ENCODE measurements at regions not wholly inside any gene's neighbourhood (a gene's known extent, or its start where the extent isn't known, plus 50 kb on each side); places are given as distances from the start of the nearest gene placed in this dataset.
"Not testable (repeated sequence)": the region's sequence is repeated elsewhere in the genome, so short reads cannot be mapped to it uniquely, and the experiment has no call there.

- Histone ChIP-seq H3K4me3 (ENCODE audit: low read depth in 1 of 5, low read length in 5 of 5) (no peak overlapping the region), H3K9me3 (ENCODE audit: control insufficient read depth in 5 of 5, low read length in 5 of 5) (no peaks in the 10 kb centered on the region), H3K36me3 (ENCODE audit: control insufficient read depth in 5 of 5, insufficient read depth in 5 of 5, low read length in 5 of 5) (no peaks in the 10 kb centered on the region), H3K9ac (ENCODE audit: low read length in 5 of 5) (no peak overlapping the region), H3K27ac (ENCODE audit: low read depth, low read length) (no peak overlapping the region), H3K4me1 (ENCODE audit: control insufficient read depth in 5 of 5, insufficient read depth in 5 of 5, low read length in 5 of 5) (no peaks in the 10 kb centered on the region), H3K27me3 (ENCODE audit: control insufficient read depth in 5 of 5, insufficient read depth in 4 of 5, low read length in 5 of 5) (no peaks in the 10 kb centered on the region)
Measured at GRCh38 chr7:153188630-153189029, 429.1 kb downstream of the ACTR3B start.

- Histone ChIP-seq H3K4me1 (ENCODE audit: control insufficient read depth in 5 of 5, insufficient read depth in 5 of 5, low read length in 5 of 5) (no peaks in the 10 kb centered on the region), H3K9me3 (ENCODE audit: control insufficient read depth in 5 of 5, low read length in 5 of 5) (no peaks in the 10 kb centered on the region), H3K9ac (ENCODE audit: low read length in 5 of 5) (no peak overlapping the region)
Measured at GRCh38 chr7:153190452-153190851, 430.9 kb downstream of the ACTR3B start.

GRCh38 chr7:153190986-153191385 is 431.4 kb downstream of the ACTR3B start:
- H3K36me3 ChIP-seq (ENCODE audit: control insufficient read depth in 5 of 5, insufficient read depth in 5 of 5, low read length in 5 of 5): no peaks in the 10 kb centered on the region
- H3K27ac ChIP-seq (ENCODE audit: low read depth, low read length): no peak overlapping the region
- H3K9me3 ChIP-seq (ENCODE audit: control insufficient read depth in 5 of 5, low read length in 5 of 5): no peaks in the 10 kb centered on the region
- H3K4me1 ChIP-seq (ENCODE audit: control insufficient read depth in 5 of 5, insufficient read depth in 5 of 5, low read length in 5 of 5): no peaks in the 10 kb centered on the region
- no peaks in the 10 kb centered on the region for H3K27me3 ChIP-seq (ENCODE audit: control insufficient read depth in 5 of 5, insufficient read depth in 4 of 5, low read length in 5 of 5)
- H3K9ac ChIP-seq (ENCODE audit: low read length in 5 of 5): no peak overlapping the region
- H3K4me3 ChIP-seq (ENCODE audit: low read depth in 1 of 5, low read length in 5 of 5): no peak overlapping the region

More at GRCh38 chr7:153190452-153190851, 430.9 kb downstream of the ACTR3B start:
- no peaks in the 10 kb centered on the region for H3K27me3 ChIP-seq (ENCODE audit: control insufficient read depth in 5 of 5, insufficient read depth in 4 of 5, low read length in 5 of 5)
- H3K4me3 ChIP-seq (ENCODE audit: low read depth in 1 of 5, low read length in 5 of 5): no peak overlapping the region
- H3K36me3 ChIP-seq (ENCODE audit: control insufficient read depth in 5 of 5, insufficient read depth in 5 of 5, low read length in 5 of 5): no peaks in the 10 kb centered on the region
- H3K27ac ChIP-seq (ENCODE audit: low read depth, low read length): no peak overlapping the region

GRCh38 chr7:153193144-153193595 is 433.6 kb downstream of the ACTR3B start:
- Histone ChIP-seq H3K9ac (ENCODE audit: low read length in 5 of 5) (no peak overlapping the region), H3K9me3 (ENCODE audit: control insufficient read depth in 5 of 5, low read length in 5 of 5) (no peaks in the 10 kb centered on the region), H3K27me3 (ENCODE audit: control insufficient read depth in 5 of 5, insufficient read depth in 4 of 5, low read length in 5 of 5) (no peaks in the 10 kb centered on the region), H3K4me1 (ENCODE audit: control insufficient read depth in 5 of 5, insufficient read depth in 5 of 5, low read length in 5 of 5) (no peaks in the 10 kb centered on the region), H3K4me3 (ENCODE audit: low read depth in 1 of 5, low read length in 5 of 5) (peak overlapping the region in 1 of 5 donors; percentile 14), H3K27ac (ENCODE audit: low read depth, low read length) (no peak overlapping the region), H3K36me3 (ENCODE audit: control insufficient read depth in 5 of 5, insufficient read depth in 5 of 5, low read length in 5 of 5) (no peaks in the 10 kb centered on the region)

GRCh38 chr7:153217032-153217431 is 457.5 kb downstream of the ACTR3B start:
- no peaks in the 10 kb centered on the region for H3K27me3 ChIP-seq (ENCODE audit: control insufficient read depth in 5 of 5, insufficient read depth in 4 of 5, low read length in 5 of 5)
- no peaks in the 10 kb centered on the region for H3K4me1 ChIP-seq (ENCODE audit: control insufficient read depth in 5 of 5, insufficient read depth in 5 of 5, low read length in 5 of 5)
- H3K36me3 ChIP-seq (ENCODE audit: control insufficient read depth in 5 of 5, insufficient read depth in 5 of 5, low read length in 5 of 5): no peaks in the 10 kb centered on the region
- peaks cover 0 to 20% (median 9%) of the 10 kb centered on the region in 5 donors for H3K9me3 ChIP-seq (ENCODE audit: control insufficient read depth in 5 of 5, low read length in 5 of 5)
- H3K27ac ChIP-seq (ENCODE audit: low read depth, low read length): no peak overlapping the region
- H3K4me3 ChIP-seq (ENCODE audit: low read depth in 1 of 5, low read length in 5 of 5): no peak overlapping the region
- H3K9ac ChIP-seq (ENCODE audit: low read length in 5 of 5): no peak overlapping the region

- Histone ChIP-seq H3K27me3 (ENCODE audit: control insufficient read depth in 5 of 5, insufficient read depth in 4 of 5, low read length in 5 of 5) (no peaks in the 10 kb centered on the region), H3K27ac (ENCODE audit: low read depth, low read length) (no peak overlapping the region), H3K36me3 (ENCODE audit: control insufficient read depth in 5 of 5, insufficient read depth in 5 of 5, low read length in 5 of 5) (no peaks in the 10 kb centered on the region), H3K4me1 (ENCODE audit: control insufficient read depth in 5 of 5, insufficient read depth in 5 of 5, low read length in 5 of 5) (no peaks in the 10 kb centered on the region), H3K4me3 (ENCODE audit: low read depth in 1 of 5, low read length in 5 of 5) (no peak overlapping the region), H3K9me3 (ENCODE audit: control insufficient read depth in 5 of 5, low read length in 5 of 5) (peaks cover 0 to 25% (median 14%) of the 10 kb centered on the region in 5 donors), H3K9ac (ENCODE audit: low read length in 5 of 5) (no peak overlapping the region)
Measured at GRCh38 chr7:153224890-153225289, 465.3 kb downstream of the ACTR3B start.

- H3K27ac ChIP-seq (ENCODE audit: low read depth, low read length); H3K27me3 ChIP-seq (ENCODE audit: control insufficient read depth in 5 of 5, insufficient read depth in 4 of 5, low read length in 5 of 5); H3K4me1 ChIP-seq (ENCODE audit: control insufficient read depth in 5 of 5, insufficient read depth in 5 of 5, low read length in 5 of 5); H3K9me3 ChIP-seq (ENCODE audit: control insufficient read depth in 5 of 5, low read length in 5 of 5); H3K36me3 ChIP-seq (ENCODE audit: control insufficient read depth in 5 of 5, insufficient read depth in 5 of 5, low read length in 5 of 5); H3K4me3 ChIP-seq (ENCODE audit: low read depth in 1 of 5, low read length in 5 of 5); H3K9ac ChIP-seq (ENCODE audit: low read length in 5 of 5): not testable (repeated sequence)
Measured at GRCh38 chr7:153245136-153245535, 485.6 kb downstream of the ACTR3B start.

- Histone ChIP-seq H3K4me1 (ENCODE audit: control insufficient read depth in 5 of 5, insufficient read depth in 5 of 5, low read length in 5 of 5) (no peaks in the 10 kb centered on the region), H3K27ac (ENCODE audit: low read depth, low read length) (no peak overlapping the region), H3K27me3 (ENCODE audit: control insufficient read depth in 5 of 5, insufficient read depth in 4 of 5, low read length in 5 of 5) (no peaks in the 10 kb centered on the region), H3K4me3 (ENCODE audit: low read depth in 1 of 5, low read length in 5 of 5) (no peak overlapping the region), H3K9me3 (ENCODE audit: control insufficient read depth in 5 of 5, low read length in 5 of 5) (peaks cover 0 to 6% (median 0%) of the 10 kb centered on the region in 5 donors), H3K36me3 (ENCODE audit: control insufficient read depth in 5 of 5, insufficient read depth in 5 of 5, low read length in 5 of 5) (no peaks in the 10 kb centered on the region), H3K9ac (ENCODE audit: low read length in 5 of 5) (no peak overlapping the region)
Measured at GRCh38 chr7:153245809-153246208, 486.3 kb downstream of the ACTR3B start.

- no peaks in the 10 kb centered on the region for H3K27me3 ChIP-seq (ENCODE audit: control insufficient read depth in 5 of 5, insufficient read depth in 4 of 5, low read length in 5 of 5)
- no peak overlapping the region for H3K27ac ChIP-seq (ENCODE audit: low read depth, low read length)
- H3K4me3 ChIP-seq (ENCODE audit: low read depth in 1 of 5, low read length in 5 of 5): no peak overlapping the region
- no peaks in the 10 kb centered on the region for H3K36me3 ChIP-seq (ENCODE audit: control insufficient read depth in 5 of 5, insufficient read depth in 5 of 5, low read length in 5 of 5)
- peaks cover 0 to 6% (median 0%) of the 10 kb centered on the region in 5 donors for H3K9me3 ChIP-seq (ENCODE audit: control insufficient read depth in 5 of 5, low read length in 5 of 5)
- no peaks in the 10 kb centered on the region for H3K4me1 ChIP-seq (ENCODE audit: control insufficient read depth in 5 of 5, insufficient read depth in 5 of 5, low read length in 5 of 5)
- H3K9ac ChIP-seq (ENCODE audit: low read length in 5 of 5): no peak overlapping the region
Measured at GRCh38 chr7:153247926-153248325, 488.4 kb downstream of the ACTR3B start.

GRCh38 chr7:153258686-153259085 is 499.1 kb downstream of the ACTR3B start:
- H3K9ac ChIP-seq (ENCODE audit: low read length in 5 of 5): no peak overlapping the region
- H3K4me1 ChIP-seq (ENCODE audit: control insufficient read depth in 5 of 5, insufficient read depth in 5 of 5, low read length in 5 of 5): no peaks in the 10 kb centered on the region
- no peak overlapping the region for H3K27ac ChIP-seq (ENCODE audit: low read depth, low read length)
- no peaks in the 10 kb centered on the region for H3K36me3 ChIP-seq (ENCODE audit: control insufficient read depth in 5 of 5, insufficient read depth in 5 of 5, low read length in 5 of 5)
- H3K4me3 ChIP-seq (ENCODE audit: low read depth in 1 of 5, low read length in 5 of 5): no peak overlapping the region
- no peaks in the 10 kb centered on the region for H3K27me3 ChIP-seq (ENCODE audit: control insufficient read depth in 5 of 5, insufficient read depth in 4 of 5, low read length in 5 of 5)
- H3K9me3 ChIP-seq (ENCODE audit: control insufficient read depth in 5 of 5, low read length in 5 of 5): no peaks in the 10 kb centered on the region

GRCh38 chr7:153276394-153276793 is 516.8 kb downstream of the ACTR3B start:
- no peak overlapping the region for H3K9ac ChIP-seq (ENCODE audit: low read length in 5 of 5)
- H3K4me1 ChIP-seq (ENCODE audit: control insufficient read depth in 5 of 5, insufficient read depth in 5 of 5, low read length in 5 of 5): no peaks in the 10 kb centered on the region
- no peaks in the 10 kb centered on the region for H3K36me3 ChIP-seq (ENCODE audit: control insufficient read depth in 5 of 5, insufficient read depth in 5 of 5, low read length in 5 of 5)
- H3K9me3 ChIP-seq (ENCODE audit: control insufficient read depth in 5 of 5, low read length in 5 of 5): peaks cover 0 to 14% (median 5%) of the 10 kb centered on the region in 5 donors
- no peak overlapping the region for H3K4me3 ChIP-seq (ENCODE audit: low read depth in 1 of 5, low read length in 5 of 5)
- H3K27ac ChIP-seq (ENCODE audit: low read depth, low read length): no peak overlapping the region
- no peaks in the 10 kb centered on the region for H3K27me3 ChIP-seq (ENCODE audit: control insufficient read depth in 5 of 5, insufficient read depth in 4 of 5, low read length in 5 of 5)
